ENCODE measurements at regions not wholly inside any gene's neighbourhood (a gene's known extent, or its start where the extent isn't known, plus 50 kb on each side); places are given as distances from the start of the nearest gene placed in this dataset.

DNA sequence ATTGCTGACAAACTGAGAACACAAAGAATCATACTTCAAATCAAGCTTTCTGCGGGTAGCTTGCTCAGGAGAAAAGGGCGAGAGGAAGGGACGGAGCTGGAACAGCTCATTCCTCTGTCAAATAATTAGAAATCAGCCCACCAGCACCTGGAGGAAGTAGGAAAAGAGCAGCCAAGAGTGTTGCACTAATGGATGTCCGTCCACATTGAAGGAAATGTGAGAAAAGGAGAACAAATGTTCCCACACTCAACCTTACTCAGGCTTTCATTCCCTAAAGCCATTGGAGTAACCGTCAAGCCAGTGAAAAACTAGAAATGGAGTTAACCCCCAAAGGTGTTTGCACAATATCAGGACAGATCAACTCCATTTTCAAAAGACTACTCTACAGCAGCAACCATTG is 233.0 kb upstream of the PRKD1 start:
- Mint-ChIP-seq H3K27me3 (ENCODE audit: low read depth, unreplicated experiment) (peaks cover 1% of the 10 kb centered on the region), H3K4me1 (ENCODE audit: low read depth, unreplicated experiment) (no peaks in the 10 kb centered on the region), H3K9me3 (ENCODE audit: unreplicated experiment) (no peaks in the 10 kb centered on the region), H3K36me3 (ENCODE audit: low read depth, unreplicated experiment) (no peaks in the 10 kb centered on the region), H3K4me3 (ENCODE audit: unreplicated experiment) (no peak overlapping the region), H3K27ac (ENCODE audit: unreplicated experiment) (no peak overlapping the region)
- Histone ChIP-seq H3K27ac (ENCODE audit: low read depth, low read length) (no peak overlapping the region), H3K4me2 (ENCODE audit: low read length) (no peak overlapping the region), H3K9me3 (ENCODE audit: insufficient read depth, low read depth, low read length) (no peaks in the 10 kb centered on the region), H3K9ac (ENCODE audit: low read length) (no peak overlapping the region), H3K4me3 (ENCODE audit: insufficient read depth, low read depth, low read length) (no peak overlapping the region), H4K20me1 (ENCODE audit: insufficient read depth, low read length) (no peaks in the 10 kb centered on the region), H2AFZ (ENCODE audit: low read depth, low read length) (no peak overlapping the region), H3K36me3 (ENCODE audit: insufficient read depth, low read length) (no peaks in the 10 kb centered on the region), H3K4me1 (ENCODE audit: insufficient read depth, low read length) (no peaks in the 10 kb centered on the region), H3K79me2 (ENCODE audit: insufficient read depth, low read length) (no peaks in the 10 kb centered on the region), H3K27me3 (ENCODE audit: insufficient read depth, low read length) (no peaks in the 10 kb centered on the region)
- DNase-seq (ENCODE audit: low read depth) (no peak), FAIRE-seq (no peak)
- TF ChIP-seq EZH2 (IDR thresholded peaks at IDR 0.05; ENCODE audit: insufficient read depth, low read length) = no peak
- TF ChIP-seq, protein P1, sequence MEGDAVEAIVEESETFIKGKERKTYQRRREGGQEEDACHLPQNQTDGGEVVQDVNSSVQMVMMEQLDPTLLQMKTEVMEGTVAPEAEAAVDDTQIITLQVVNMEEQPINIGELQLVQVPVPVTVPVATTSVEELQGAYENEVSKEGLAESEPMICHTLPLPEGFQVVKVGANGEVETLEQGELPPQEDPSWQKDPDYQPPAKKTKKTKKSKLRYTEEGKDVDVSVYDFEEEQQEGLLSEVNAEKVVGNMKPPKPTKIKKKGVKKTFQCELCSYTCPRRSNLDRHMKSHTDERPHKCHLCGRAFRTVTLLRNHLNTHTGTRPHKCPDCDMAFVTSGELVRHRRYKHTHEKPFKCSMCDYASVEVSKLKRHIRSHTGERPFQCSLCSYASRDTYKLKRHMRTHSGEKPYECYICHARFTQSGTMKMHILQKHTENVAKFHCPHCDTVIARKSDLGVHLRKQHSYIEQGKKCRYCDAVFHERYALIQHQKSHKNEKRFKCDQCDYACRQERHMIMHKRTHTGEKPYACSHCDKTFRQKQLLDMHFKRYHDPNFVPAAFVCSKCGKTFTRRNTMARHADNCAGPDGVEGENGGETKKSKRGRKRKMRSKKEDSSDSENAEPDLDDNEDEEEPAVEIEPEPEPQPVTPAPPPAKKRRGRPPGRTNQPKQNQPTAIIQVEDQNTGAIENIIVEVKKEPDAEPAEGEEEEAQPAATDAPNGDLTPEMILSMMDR (IDR thresholded peaks at IDR 0.05; ENCODE audit: insufficient read depth, low read depth, low read length) = no peak

DNA sequence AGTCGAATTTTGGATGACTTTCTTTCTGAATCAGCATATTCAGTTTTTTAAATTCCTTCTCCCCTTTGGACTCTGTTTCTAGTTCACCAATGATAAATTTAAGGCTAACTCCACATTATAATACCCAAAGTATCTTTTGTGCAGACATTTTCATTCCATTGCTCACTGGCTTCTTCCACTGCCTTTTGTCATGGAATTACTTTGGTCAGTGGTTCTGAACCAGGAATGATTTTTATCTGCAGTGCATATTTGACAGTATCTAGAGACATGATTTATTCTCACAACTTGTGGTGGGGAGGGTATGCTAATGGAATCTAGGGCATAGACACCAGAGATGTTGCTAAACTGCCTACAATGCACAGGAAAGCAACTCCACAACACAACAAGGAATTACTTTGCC is 234.4 kb upstream of the PRKD1 start:
- Histone ChIP-seq H3K4me1 (ENCODE audit: insufficient read depth, low read length) (no peaks in the 10 kb centered on the region), H3K9me3 (ENCODE audit: insufficient read depth, low read depth, low read length) (no peaks in the 10 kb centered on the region), H4K20me1 (ENCODE audit: insufficient read depth, low read length) (no peaks in the 10 kb centered on the region), H2AFZ (ENCODE audit: low read depth, low read length) (no peak overlapping the region), H3K27me3 (ENCODE audit: insufficient read depth, low read length) (no peaks in the 10 kb centered on the region), H3K36me3 (ENCODE audit: insufficient read depth, low read length) (no peaks in the 10 kb centered on the region), H3K4me3 (ENCODE audit: insufficient read depth, low read depth, low read length) (no peak overlapping the region), H3K27ac (ENCODE audit: low read depth, low read length) (no peak overlapping the region), H3K79me2 (ENCODE audit: insufficient read depth, low read length) (no peaks in the 10 kb centered on the region), H3K4me2 (ENCODE audit: low read length) (no peak overlapping the region), H3K9ac (ENCODE audit: low read length) (no peak overlapping the region)
- peak; percentile 55 for DNase-seq (ENCODE audit: low read depth)
- FAIRE-seq = no peak
- Mint-ChIP-seq H3K4me3 (ENCODE audit: unreplicated experiment) (no peak overlapping the region), H3K4me1 (ENCODE audit: low read depth, unreplicated experiment) (no peaks in the 10 kb centered on the region), H3K27me3 (ENCODE audit: low read depth, unreplicated experiment) (peaks cover 1% of the 10 kb centered on the region), H3K36me3 (ENCODE audit: low read depth, unreplicated experiment) (no peaks in the 10 kb centered on the region), H3K9me3 (ENCODE audit: unreplicated experiment) (no peaks in the 10 kb centered on the region), H3K27ac (ENCODE audit: unreplicated experiment) (no peak overlapping the region)
- TF ChIP-seq EZH2 (IDR thresholded peaks at IDR 0.05; ENCODE audit: insufficient read depth, low read length) = no peak
- TF ChIP-seq, protein P1 (IDR thresholded peaks at IDR 0.05; ENCODE audit: insufficient read depth, low read depth, low read length) = no peak

DNA sequence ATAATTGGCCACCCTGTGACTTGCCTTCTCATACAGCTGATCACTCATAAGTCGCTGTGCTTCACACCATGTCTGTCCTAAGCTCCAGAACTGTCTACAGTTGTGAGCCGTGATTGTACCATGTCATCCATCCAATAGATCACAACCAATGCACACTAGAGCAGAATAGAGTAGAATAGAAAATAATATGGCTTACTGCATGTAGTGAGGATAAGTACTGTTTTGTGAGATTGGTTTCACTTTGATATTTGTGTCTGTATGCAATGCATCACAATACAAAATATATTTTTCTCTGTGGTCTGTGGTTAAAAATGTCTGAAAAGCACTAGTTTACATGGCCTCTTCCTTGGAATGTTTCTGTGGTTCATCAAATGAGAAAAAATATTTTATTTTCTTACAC is 237.6 kb upstream of the PRKD1 start:
- H3K4me1 ChIP-seq (ENCODE audit: insufficient read depth, low read length) = no peaks in the 10 kb centered on the region
- FAIRE-seq (no peak), DNase-seq (ENCODE audit: low read depth) (no peak)
- peaks cover 2% of the 10 kb centered on the region for H3K9me3 ChIP-seq (ENCODE audit: insufficient read depth, low read depth, low read length)
- Mint-ChIP-seq H3K36me3 (ENCODE audit: low read depth, unreplicated experiment) (no peaks in the 10 kb centered on the region), H3K27ac (ENCODE audit: unreplicated experiment) (no peak overlapping the region), H3K4me3 (ENCODE audit: unreplicated experiment) (no peak overlapping the region), H3K4me1 (ENCODE audit: low read depth, unreplicated experiment) (no peaks in the 10 kb centered on the region), H3K27me3 (ENCODE audit: low read depth, unreplicated experiment) (peaks cover 3% of the 10 kb centered on the region), H3K9me3 (ENCODE audit: unreplicated experiment) (no peaks in the 10 kb centered on the region)
- H3K9ac ChIP-seq (ENCODE audit: low read length) = no peak overlapping the region
- H3K4me3 ChIP-seq (ENCODE audit: insufficient read depth, low read depth, low read length) = no peak overlapping the region
- no peaks in the 10 kb centered on the region for H3K79me2 ChIP-seq (ENCODE audit: insufficient read depth, low read length)
- TF ChIP-seq EZH2 (IDR thresholded peaks at IDR 0.05; ENCODE audit: insufficient read depth, low read length) = no peak
- TF ChIP-seq, protein P1 (IDR thresholded peaks at IDR 0.05; ENCODE audit: insufficient read depth, low read depth, low read length) = no peak
- no peaks in the 10 kb centered on the region for H4K20me1 ChIP-seq (ENCODE audit: insufficient read depth, low read length)
- no peak overlapping the region for H2AFZ ChIP-seq (ENCODE audit: low read depth, low read length)
- no peak overlapping the region for H3K27ac ChIP-seq (ENCODE audit: low read depth, low read length)
- H3K27me3 ChIP-seq (ENCODE audit: insufficient read depth, low read length) = no peaks in the 10 kb centered on the region
- H3K36me3 ChIP-seq (ENCODE audit: insufficient read depth, low read length) = no peaks in the 10 kb centered on the region
- no peak overlapping the region for H3K4me2 ChIP-seq (ENCODE audit: low read length)

Measured in astrocyte (in vitro differentiated cells and primary cell).